ENCODE measurements at regions not wholly inside any gene's neighbourhood (a gene's known extent, or its start where the extent isn't known, plus 50 kb on each side); places are given as distances from the start of the nearest gene placed in this dataset.

DNA sequence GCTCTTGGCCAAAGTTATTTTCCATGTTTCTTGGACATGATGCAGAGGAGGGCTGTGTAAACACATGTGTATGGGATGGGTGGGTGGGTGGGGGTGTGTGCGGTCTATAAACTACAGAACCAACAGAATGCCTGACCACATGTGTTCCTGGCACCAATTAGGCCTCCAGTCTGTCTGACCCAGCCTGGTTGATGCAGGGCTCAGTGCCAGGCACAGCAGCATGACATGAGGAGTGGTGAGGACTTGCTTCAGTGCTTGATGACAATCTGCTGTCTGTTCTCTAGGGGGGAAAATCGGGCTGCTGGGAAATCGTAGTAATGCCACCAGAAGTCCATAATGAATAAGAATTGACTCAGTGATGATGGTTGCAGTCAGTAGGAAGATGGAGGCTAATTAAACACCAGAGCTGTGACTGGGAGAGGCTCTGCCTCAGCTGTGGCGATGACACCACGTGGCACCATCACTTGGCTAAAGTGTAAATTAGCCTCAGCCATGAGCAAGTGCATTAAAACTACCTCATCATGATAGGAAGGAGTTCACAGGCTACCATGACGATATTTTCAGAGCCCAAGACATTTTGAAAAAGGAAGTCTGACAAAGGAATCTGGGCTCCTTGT is 260.1 kb upstream of the PODXL start:
- DNase-seq (ENCODE audit: extremely low read depth in 1 of 4, low spot score in 3 of 4), result no peak
- ChIA-PET CTCF (ENCODE audit: low intra/inter-chr PET ratio) (no interaction called here), POLR2A (no interaction called here)
- no TSS peak for BruUV-seq (replicated peaks)
- no peaks in the 10 kb centered on the region for H3K9me3 ChIP-seq (replicated peaks; ENCODE audit: control insufficient read depth, insufficient read depth, low read depth, low read length)
- H3K9ac ChIP-seq (ENCODE audit: insufficient read depth in 1 of 2, low read depth in 2 of 2, low read length in 2 of 2), result no peak overlapping the region
- 2% methylated on average over 6 of the region's 6 CpGs for WGBS (ENCODE audit: insufficient coverage, low coverage, missing lambda C conversion rate)
- no peaks in the 10 kb centered on the region for H3K9me1 ChIP-seq (ENCODE audit: control insufficient read depth, insufficient read depth, low read length)
- no peak overlapping the region for H2AFZ ChIP-seq (ENCODE audit: low read depth, low read length)
- H3K4me3 ChIP-seq, result no peak overlapping the region
- no peak overlapping the region for H3K27ac ChIP-seq (ENCODE audit: extremely low read depth, low read depth, low read length)
- intact Hi-C loops (cut with micrococcal nuclease), result no loop called here
- no peak overlapping the region for H3K4me2 ChIP-seq (ENCODE audit: insufficient read depth, low read length)
- TF ChIP-seq, protein P1, sequence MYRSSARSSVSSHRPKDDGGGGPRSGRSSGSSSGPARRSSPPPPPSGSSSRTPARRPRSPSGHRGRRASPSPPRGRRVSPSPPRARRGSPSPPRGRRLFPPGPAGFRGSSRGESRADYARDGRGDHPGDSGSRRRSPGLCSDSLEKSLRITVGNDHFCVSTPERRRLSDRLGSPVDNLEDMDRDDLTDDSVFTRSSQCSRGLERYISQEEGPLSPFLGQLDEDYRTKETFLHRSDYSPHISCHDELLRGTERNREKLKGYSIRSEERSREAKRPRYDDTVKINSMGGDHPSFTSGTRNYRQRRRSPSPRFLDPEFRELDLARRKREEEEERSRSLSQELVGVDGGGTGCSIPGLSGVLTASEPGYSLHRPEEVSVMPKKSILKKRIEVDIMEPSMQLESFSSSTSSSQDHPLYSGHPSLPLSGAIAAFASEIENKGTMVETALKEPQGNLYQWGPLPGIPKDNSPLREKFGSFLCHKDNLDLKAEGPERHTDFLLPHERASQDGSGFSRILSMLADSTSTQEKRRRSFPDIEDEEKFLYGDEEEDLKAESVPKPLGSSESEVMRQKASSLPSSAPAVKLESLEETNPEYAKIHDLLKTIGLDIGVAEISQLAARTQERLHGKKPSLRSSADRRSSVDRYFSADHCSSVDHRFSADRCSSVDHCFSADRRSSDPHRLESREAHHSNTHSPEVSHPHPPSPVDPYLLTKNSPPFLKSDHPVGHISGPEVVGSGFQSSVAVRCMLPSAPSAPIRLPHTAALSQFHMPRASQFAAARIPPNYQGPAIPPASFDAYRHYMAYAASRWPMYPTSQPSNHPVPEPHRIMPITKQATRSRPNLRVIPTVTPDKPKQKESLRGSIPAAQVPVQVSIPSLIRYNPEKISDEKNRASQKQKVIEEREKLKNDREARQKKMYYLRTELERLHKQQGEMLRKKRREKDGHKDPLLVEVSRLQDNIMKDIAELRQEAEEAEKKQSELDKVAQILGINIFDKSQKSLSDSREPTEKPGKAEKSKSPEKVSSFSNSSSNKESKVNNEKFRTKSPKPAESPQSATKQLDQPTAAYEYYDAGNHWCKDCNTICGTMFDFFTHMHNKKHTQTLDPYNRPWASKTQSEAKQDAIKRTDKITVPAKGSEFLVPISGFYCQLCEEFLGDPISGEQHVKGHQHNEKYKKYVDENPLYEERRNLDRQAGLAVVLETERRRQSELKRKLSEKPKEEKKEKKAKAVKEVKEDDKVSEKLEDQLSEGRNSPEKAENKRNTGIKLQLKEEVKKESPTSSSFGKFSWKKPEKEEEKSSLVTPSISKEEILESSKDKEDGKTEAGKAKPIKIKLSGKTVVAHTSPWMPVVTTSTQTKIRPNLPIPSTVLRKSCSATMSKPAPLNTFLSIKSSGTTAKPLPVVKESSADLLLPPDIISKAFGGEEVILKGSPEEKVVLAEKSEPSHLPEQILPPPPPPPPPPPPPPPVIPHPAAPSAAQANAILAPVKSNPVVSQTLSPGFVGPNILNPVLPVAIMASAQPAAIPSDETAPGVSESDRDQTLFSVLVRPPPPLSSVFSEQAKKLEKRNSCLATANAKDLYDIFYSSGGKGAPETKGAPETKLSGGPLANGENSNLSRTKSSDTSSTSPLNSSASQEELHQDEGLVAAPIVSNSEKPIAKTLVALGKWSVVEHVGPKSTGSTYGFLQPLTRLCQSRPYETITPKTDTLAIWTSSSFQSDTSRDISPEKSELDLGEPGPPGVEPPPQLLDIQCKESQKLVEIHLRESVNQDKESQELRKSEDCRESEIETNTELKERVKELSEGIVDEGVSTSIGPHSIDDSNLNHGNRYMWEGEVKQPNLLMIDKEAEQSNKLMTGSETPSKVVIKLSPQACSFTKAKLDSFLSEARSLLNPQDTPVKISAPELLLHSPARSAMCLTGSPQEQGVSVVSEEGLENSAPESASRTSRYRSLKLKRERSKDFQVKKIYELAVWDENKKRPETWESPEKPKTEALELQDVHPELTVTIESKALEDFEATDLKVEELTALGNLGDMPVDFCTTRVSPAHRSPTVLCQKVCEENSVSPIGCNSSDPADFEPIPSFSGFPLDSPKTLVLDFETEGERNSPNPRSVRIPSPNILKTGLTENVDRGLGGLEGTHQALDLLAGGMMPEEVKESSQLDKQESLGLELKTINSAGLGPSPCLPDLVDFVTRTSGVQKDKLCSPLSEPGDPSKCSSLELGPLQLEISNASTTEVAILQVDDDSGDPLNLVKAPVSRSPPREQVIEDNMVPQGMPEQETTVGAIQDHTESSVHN (IDR thresholded peaks at IDR 0.05; ENCODE audit: borderline replicate concordance in 1 of 2, low read depth in 1 of 2), result no peak
- TF ChIP-seq POLR2A (conservative IDR thresholded peaks at IDR 0.05) (no peak), CEBPG (CRISPR knock-in tag; IDR thresholded peaks at IDR 0.05) (no peak), CEBPG (tag; conservative IDR thresholded peaks at IDR 0.05 in 1 of 2, IDR thresholded peaks at IDR 0.05 in 1 of 2) (no peak), HMG20A (CRISPR knock-in tag; conservative IDR thresholded peaks at IDR 0.05) (no peak), GTF2A2 (tag; IDR thresholded peaks at IDR 0.05) (no peak), ZBED1 (IDR thresholded peaks at IDR 0.05) (no peak)
- FAIRE-seq, result no peak
- ATAC-seq, result no peak
- no peaks in the 10 kb centered on the region for H3K79me2 ChIP-seq (ENCODE audit: control insufficient read depth, insufficient read depth, low read length)
- H3K4me1 ChIP-seq (replicated peaks in 1 of 2; ENCODE audit: control insufficient read depth in 2 of 2, insufficient read depth in 2 of 2, low read length in 2 of 2), result no peaks in the 10 kb centered on the region
- no peaks in the 10 kb centered on the region; the same call in 1 of the 2 replicates for H4K20me1 ChIP-seq (replicated peaks; ENCODE audit: control insufficient read depth, insufficient read depth, low read length)
- no peaks in the 10 kb centered on the region for H3K36me3 ChIP-seq (ENCODE audit: control insufficient read depth, insufficient read depth, low read length)
- in situ Hi-C loops (cut with MboI), result no loop called here
- H3K27me3 ChIP-seq (ENCODE audit: control insufficient read depth in 2 of 2, insufficient read depth in 2 of 2, low read length in 2 of 2), result peaks cover 18 to 43% of the 10 kb centered on the region in 2 experiments; a peak in 3 of 5 replicates
